ENCODE measurements at regions not wholly inside any gene's neighbourhood (a gene's known extent, or its start where the extent isn't known, plus 50 kb on each side); places are given as distances from the start of the nearest gene placed in this dataset.

- TF ChIP-seq CTCF (IDR thresholded peaks at IDR 0.05) (no peak), EZH2 (IDR thresholded peaks at IDR 0.05; ENCODE audit: borderline replicate concordance, insufficient read depth, low read depth, low read length, poor library complexity, severe bottlenecking) (no peak)
Observed at GRCh38 chr1:201660931-201661822, 122.2 kb downstream of the NAV1 start.

All from B cell (primary cell).